ENCODE measurements at regions not wholly inside any gene's neighbourhood (a gene's known extent, or its start where the extent isn't known, plus 50 kb on each side); places are given as distances from the start of the nearest gene placed in this dataset.

DNA sequence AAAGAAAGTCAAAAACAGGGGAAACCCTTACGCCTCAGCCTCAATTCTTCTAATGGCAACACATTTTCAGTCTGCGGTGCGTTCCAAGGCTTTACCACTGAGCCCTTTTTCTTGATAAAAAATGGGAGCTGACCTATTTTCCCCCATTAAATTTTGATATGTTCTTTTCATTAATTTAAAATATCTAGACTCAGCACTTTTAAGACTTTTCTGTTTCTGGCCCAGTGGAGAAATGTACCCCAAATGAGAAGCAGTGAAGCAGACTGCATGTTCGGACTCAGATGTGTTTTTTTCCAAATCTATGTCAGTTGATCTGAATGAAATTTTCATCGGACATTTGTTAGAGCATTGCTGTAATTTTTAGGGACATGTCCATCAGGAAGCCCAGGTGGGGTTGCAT lies 126.2 kb downstream of the SEC23IP start:
- Histone ChIP-seq H3K27ac (no peak overlapping the region), H3K9me3 (no peaks in the 10 kb centered on the region), H3K4me1 (no peaks in the 10 kb centered on the region), H3K36me3 (no peaks in the 10 kb centered on the region), H3K4me3 (no peak overlapping the region), H3K27me3 (no peaks in the 10 kb centered on the region)
- intact Hi-C loops (cut with DNase I; ENCODE audit: low total_unique reads) (no loop called here), in situ Hi-C loops (cut with MboI; ENCODE audit: low pct_ligation_motif_present in 1 of 4, low pct_unique_long_range_greater_than_20kb in 1 of 4, low sequenced_read_pairs in 3 of 4) (no loop called here)
- WGBS, 2 donors (ENCODE audit: low coverage in 1 of 2) = 93 to 98% methylated on average over 5 of the region's 5 CpGs
- DNase-seq = no peak
- TF ChIP-seq, protein P1, sequence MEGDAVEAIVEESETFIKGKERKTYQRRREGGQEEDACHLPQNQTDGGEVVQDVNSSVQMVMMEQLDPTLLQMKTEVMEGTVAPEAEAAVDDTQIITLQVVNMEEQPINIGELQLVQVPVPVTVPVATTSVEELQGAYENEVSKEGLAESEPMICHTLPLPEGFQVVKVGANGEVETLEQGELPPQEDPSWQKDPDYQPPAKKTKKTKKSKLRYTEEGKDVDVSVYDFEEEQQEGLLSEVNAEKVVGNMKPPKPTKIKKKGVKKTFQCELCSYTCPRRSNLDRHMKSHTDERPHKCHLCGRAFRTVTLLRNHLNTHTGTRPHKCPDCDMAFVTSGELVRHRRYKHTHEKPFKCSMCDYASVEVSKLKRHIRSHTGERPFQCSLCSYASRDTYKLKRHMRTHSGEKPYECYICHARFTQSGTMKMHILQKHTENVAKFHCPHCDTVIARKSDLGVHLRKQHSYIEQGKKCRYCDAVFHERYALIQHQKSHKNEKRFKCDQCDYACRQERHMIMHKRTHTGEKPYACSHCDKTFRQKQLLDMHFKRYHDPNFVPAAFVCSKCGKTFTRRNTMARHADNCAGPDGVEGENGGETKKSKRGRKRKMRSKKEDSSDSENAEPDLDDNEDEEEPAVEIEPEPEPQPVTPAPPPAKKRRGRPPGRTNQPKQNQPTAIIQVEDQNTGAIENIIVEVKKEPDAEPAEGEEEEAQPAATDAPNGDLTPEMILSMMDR (IDR thresholded peaks at IDR 0.05) = no peak
- TF ChIP-seq POLR2AphosphoS5 (IDR thresholded peaks at IDR 0.05) (no peak), POLR2A (IDR thresholded peaks at IDR 0.05) (no peak), EP300 (IDR thresholded peaks at IDR 0.05; ENCODE audit: low read depth) (no peak)

DNA sequence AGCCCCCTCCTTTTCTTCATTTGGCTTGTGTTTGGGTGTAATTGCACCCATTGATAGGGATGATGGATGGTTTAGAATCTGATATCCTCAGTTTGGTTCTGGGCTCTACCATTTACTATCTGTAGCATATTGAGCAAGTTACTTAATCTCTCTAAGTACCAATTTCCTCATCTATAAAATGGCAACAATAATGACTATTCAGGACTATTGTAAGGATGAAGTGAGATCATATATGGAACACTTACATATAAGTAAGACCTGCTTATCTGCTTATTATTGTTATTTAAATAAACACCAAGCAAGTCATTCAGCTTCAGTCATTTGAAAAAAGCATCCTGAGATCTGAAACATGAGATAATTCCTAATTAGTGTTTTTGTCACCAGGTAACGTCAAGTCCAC lies 127.0 kb downstream of the SEC23IP start:
- H3K9me3 ChIP-seq = no peaks in the 10 kb centered on the region
- no peak overlapping the region for H3K27ac ChIP-seq
- intact Hi-C loops (cut with DNase I; ENCODE audit: low total_unique reads) (no loop called here), in situ Hi-C loops (cut with MboI; ENCODE audit: low pct_ligation_motif_present in 1 of 4, low pct_unique_long_range_greater_than_20kb in 1 of 4, low sequenced_read_pairs in 3 of 4) (no loop called here)
- no peaks in the 10 kb centered on the region for H3K4me1 ChIP-seq
- no peak overlapping the region for H3K4me3 ChIP-seq
- H3K36me3 ChIP-seq = no peaks in the 10 kb centered on the region
- TF ChIP-seq, protein P1 (IDR thresholded peaks at IDR 0.05) = no peak
- TF ChIP-seq EP300 (IDR thresholded peaks at IDR 0.05; ENCODE audit: low read depth) = no peak
- TF ChIP-seq POLR2A (IDR thresholded peaks at IDR 0.05) = no peak
- no peak for TF ChIP-seq POLR2AphosphoS5 (IDR thresholded peaks at IDR 0.05)
- no peak for DNase-seq
- H3K27me3 ChIP-seq = no peaks in the 10 kb centered on the region
- 57 to 72% methylated on average over 1 of the region's 1 CpG for WGBS, 2 donors (ENCODE audit: low coverage in 1 of 2)

DNA sequence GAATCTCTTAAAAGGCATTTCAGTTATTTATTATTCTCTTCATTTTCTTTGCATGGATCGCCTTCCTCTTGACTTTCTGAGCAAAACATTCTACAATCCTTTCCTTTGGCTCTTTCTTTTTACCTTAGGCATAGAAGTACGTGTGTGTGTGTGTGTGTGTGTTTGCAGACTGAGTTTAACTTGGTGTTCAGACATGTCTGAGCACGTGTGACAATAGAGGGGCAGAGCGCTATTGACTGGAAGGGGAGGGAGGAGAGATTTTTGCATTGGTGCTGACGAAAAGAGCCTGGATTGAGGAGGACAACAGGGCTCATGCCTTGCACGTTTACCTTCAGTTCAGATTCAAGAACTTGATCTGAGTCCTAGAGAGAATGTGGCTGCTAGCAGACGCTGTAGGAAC lies 129.8 kb downstream of the SEC23IP start:
- no peaks in the 10 kb centered on the region for H3K36me3 ChIP-seq
- WGBS, 2 donors (ENCODE audit: low coverage in 1 of 2) = 66 to 68% methylated on average over 5 to 7 of the region's 7 CpGs

DNA sequence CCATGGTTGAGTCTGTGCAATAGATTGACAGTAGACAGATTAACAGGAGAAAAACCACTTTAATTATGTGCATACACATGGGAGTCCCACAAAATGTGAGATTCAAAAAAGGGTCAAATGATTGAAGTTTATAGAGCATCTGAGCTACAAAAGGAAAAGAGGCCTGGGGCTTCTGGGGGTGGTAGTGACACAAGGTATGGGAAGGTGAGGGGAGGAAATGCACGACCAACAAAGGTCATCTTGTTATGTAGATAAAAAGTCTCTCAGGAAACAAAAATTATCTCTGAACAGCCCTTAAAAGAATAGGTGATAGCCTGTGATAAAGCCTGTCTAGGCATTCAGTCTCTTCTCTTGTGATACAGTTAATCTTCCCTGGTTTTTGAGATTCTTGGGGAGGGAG lies 141.7 kb downstream of the SEC23IP start:
- Histone ChIP-seq H3K27ac (no peak overlapping the region), H3K9me3 (no peaks in the 10 kb centered on the region), H3K4me1 (no peaks in the 10 kb centered on the region), H3K36me3 (no peaks in the 10 kb centered on the region), H3K4me3 (no peak overlapping the region), H3K27me3 (no peaks in the 10 kb centered on the region)
- DNase-seq = no peak
- TF ChIP-seq EP300 (IDR thresholded peaks at IDR 0.05; ENCODE audit: low read depth) = no peak
- intact Hi-C loops (cut with DNase I; ENCODE audit: low total_unique reads) = no loop called here
- WGBS, 2 donors (ENCODE audit: low coverage in 1 of 2) = 77% methylated on average over 1 of the region's 1 CpG; no CpG with 5 or more reads in 1 of the 2 donors
- in situ Hi-C loops (cut with MboI; ENCODE audit: low pct_ligation_motif_present in 1 of 4, low pct_unique_long_range_greater_than_20kb in 1 of 4, low sequenced_read_pairs in 3 of 4) = no loop called here

More for the DNA sequence above, 129.8 kb downstream of the SEC23IP start:
- no peak for DNase-seq
- no peak overlapping the region for H3K4me3 ChIP-seq
- no peaks in the 10 kb centered on the region for H3K27me3 ChIP-seq
- H3K4me1 ChIP-seq = no peaks in the 10 kb centered on the region
- intact Hi-C loops (cut with DNase I; ENCODE audit: low total_unique reads) (no loop called here), in situ Hi-C loops (cut with MboI; ENCODE audit: low pct_ligation_motif_present in 1 of 4, low pct_unique_long_range_greater_than_20kb in 1 of 4, low sequenced_read_pairs in 3 of 4) (no loop called here)
- H3K27ac ChIP-seq = no peak overlapping the region
- no peaks in the 10 kb centered on the region for H3K9me3 ChIP-seq
- TF ChIP-seq, protein P1 (IDR thresholded peaks at IDR 0.05) = no peak
- TF ChIP-seq POLR2A (IDR thresholded peaks at IDR 0.05) (no peak), POLR2AphosphoS5 (IDR thresholded peaks at IDR 0.05) (no peak), EP300 (IDR thresholded peaks at IDR 0.05; ENCODE audit: low read depth) (no peak)

DNA sequence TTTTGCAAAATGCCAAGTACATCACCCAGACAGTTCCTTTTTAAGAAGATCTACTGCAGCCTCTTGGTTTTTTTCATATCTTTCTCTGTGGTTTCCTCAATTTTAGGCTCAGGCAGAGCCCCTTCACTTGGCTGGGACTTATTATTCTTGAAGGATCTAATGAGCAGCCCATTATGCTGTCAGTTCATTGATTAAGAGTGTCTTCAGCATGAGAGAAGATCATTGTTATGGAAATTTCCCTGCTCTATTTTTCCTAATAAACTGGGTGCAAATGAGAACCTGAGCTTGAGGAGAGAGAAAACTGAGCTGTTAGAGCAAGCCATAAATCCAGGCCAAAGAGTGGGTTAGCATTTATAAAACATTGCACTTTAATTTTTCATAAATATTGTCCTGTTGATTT lies 146.5 kb downstream of the SEC23IP start:
- TF ChIP-seq POLR2AphosphoS5 (IDR thresholded peaks at IDR 0.05) (no peak), POLR2A (IDR thresholded peaks at IDR 0.05) (no peak), EP300 (IDR thresholded peaks at IDR 0.05; ENCODE audit: low read depth) (no peak)
- TF ChIP-seq, protein P1 (IDR thresholded peaks at IDR 0.05) = no peak
- no peak overlapping the region for H3K4me3 ChIP-seq
- no peaks in the 10 kb centered on the region for H3K27me3 ChIP-seq
- H3K36me3 ChIP-seq = no peaks in the 10 kb centered on the region
- H3K27ac ChIP-seq = no peak overlapping the region
- in situ Hi-C loops (cut with MboI; ENCODE audit: low pct_ligation_motif_present in 1 of 4, low pct_unique_long_range_greater_than_20kb in 1 of 4, low sequenced_read_pairs in 3 of 4) = no loop called here
- intact Hi-C loops (cut with DNase I; ENCODE audit: low total_unique reads) = no loop called here
- H3K4me1 ChIP-seq = no peaks in the 10 kb centered on the region
- no peaks in the 10 kb centered on the region for H3K9me3 ChIP-seq
- DNase-seq = no peak
